H7 (cell line): ENCODE measurements at regions not wholly inside any gene's neighbourhood (a gene's known extent, or its start where the extent isn't known, plus 50 kb on each side); places are given as distances from the start of the nearest gene placed in this dataset.
"Not testable (repeated sequence)": the region's sequence is repeated elsewhere in the genome, so short reads cannot be mapped to it uniquely, and the experiment has no call there.

ENCODE experiments used
- DNase-seq: peaks from one replicate; pipeline ENCODE4 v3.0.0; 2012
- H3K27me3 ChIP-seq: 2 replicates; pipeline ENCODE4 v1.6.0; 2011; ENCODE audit warnings: mild to moderate bottlenecking, low read length; ENCODE audit not compliant: control insufficient read depth, insufficient read depth
- H3K36me3 ChIP-seq: replicated peaks from 2 replicates; pipeline ENCODE4 v1.5.1; 2011; ENCODE audit warnings: low read length; ENCODE audit not compliant: control insufficient read depth, insufficient read depth
- H3K4me3 ChIP-seq: 2 replicates; pipeline ENCODE4 v1.5.1; 2011; ENCODE audit warnings: low read depth, mild to moderate bottlenecking, control low read depth, low read length, moderate library complexity; ENCODE audit not compliant: insufficient read depth

DNA sequence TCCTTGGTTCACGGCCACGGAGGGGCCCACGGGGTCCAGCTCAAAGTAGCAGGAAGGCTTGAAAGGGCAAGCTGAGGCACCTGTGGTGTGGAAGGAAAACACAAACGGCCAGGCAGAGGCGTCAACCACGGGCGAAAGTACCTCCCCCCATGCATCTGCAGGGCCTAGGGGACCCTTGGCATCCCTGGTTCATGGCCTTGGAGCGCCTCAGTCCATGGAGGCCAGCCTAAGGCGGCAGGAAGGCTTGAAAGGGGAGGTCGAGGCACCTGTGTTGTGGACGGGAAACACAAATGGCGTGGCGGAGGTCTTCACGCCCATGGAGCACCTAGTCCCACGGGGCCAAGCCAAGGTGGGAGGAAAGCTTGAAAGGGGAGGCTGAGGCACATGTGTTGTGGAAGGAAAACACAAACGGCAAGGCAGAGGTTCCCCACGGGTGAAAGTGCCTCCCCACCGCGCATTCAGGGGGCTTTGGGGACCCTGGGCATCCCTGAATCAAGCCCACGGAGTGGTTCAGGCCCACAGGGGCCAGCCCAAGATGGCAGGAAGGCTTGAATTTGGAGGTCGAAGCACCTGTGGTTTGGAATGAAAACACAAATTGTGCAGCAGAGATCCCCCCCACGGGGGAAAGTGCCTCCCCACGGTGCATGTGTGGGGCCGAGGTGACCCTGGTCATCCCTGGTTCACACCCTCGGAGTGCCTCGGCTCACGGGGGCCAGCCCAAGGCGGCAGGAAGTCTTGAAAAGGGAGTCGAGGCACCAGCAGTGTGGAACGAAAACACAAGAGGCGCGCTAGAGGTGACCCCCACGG lies 380.8 kb downstream of the ALG10 start:
- no peaks in the 10 kb centered on the region for H3K27me3 ChIP-seq
- H3K36me3 ChIP-seq: no peaks in the 10 kb centered on the region
- peak; percentile 5 for DNase-seq
- no peak overlapping the region for H3K4me3 ChIP-seq

GRCh38 chr12:34403706-34404376 lies 381.5 kb downstream of the ALG10 start:
- H3K27me3 ChIP-seq: no peaks in the 10 kb centered on the region
- no peak overlapping the region for H3K4me3 ChIP-seq
- H3K36me3 ChIP-seq: no peaks in the 10 kb centered on the region
- DNase-seq: peak; percentile 7

DNA sequence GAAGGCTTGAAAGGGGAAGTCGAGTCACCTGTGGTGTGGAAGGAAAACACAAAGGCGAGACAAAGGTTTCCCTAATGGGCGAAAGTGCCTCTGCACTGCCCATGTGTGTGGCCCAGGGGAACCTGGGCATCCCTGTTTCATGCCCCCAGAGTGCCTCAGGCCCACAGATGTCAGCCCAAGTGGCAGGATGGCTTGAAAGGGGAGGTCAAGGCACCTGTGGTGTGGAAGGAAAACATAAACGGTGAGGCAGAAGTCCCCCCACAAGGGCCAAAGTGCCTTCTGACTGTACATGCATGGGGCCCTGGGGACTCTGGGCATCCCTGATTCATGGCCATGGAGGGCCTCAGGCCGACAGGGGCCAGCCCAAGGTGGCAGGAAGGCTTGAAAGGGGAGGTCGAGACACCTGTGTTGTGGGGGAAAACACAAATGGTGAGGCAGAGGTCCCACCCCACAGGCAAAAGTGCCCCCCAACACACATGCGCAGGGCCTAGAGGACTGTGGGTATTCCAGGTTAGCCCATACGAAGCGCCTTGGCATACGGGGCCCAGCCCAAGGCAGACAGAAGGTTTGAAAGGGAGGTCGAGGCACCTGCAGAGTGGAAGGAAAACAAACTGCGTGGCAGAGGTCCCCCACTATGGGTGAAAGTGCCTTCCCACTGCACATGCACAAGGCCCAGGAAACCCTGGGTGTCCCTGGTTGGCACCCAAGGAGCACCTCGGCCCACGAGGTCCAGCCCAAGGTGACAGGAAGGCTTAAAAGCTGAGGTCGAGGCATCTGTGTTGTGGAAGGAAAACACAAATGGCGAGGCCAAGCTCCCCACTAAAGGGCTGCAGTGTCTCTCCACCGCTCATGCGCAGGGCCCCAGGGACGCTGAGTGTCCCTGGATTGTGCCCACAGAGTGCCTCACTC lies 382.3 kb downstream of the ALG10 start:
- no peak overlapping the region for H3K4me3 ChIP-seq
- H3K27me3 ChIP-seq: no peaks in the 10 kb centered on the region
- DNase-seq: peak; percentile 3
- H3K36me3 ChIP-seq: no peaks in the 10 kb centered on the region

GRCh38 chr12:34405286-34406227 lies 383.3 kb downstream of the ALG10 start:
- Histone ChIP-seq H3K36me3 (no peaks in the 10 kb centered on the region), H3K27me3 (no peaks in the 10 kb centered on the region), H3K4me3 (no peak overlapping the region)
- peak; percentile 2 for DNase-seq

GRCh38 chr12:34406228-34406995 lies 384.1 kb downstream of the ALG10 start:
- H3K27me3 ChIP-seq: no peaks in the 10 kb centered on the region
- peak; percentile 2 for DNase-seq
- H3K36me3 ChIP-seq: no peaks in the 10 kb centered on the region
- H3K4me3 ChIP-seq: no peak overlapping the region

DNA sequence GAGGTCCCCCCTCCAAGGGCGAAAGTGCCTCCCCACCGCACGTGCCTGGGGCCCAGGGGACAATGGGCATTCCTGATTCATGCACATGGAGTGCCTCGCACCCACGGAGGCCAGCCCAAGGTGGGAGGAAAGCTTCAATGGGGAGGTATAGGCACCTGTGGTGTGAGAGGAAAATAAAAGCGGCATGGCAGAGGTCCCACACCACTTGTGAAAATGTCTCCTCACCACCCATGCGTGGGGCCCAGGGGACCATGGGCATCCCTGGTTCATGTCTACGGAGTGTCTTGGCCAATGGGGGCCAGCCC lies 384.7 kb downstream of the ALG10 start:
- no peak for DNase-seq
- Histone ChIP-seq H3K36me3 (no peaks in the 10 kb centered on the region), H3K4me3 (no peak overlapping the region), H3K27me3 (no peaks in the 10 kb centered on the region)

GRCh38 chr12:34407813-34408212 lies 385.5 kb downstream of the ALG10 start:
- H3K36me3 ChIP-seq: no peaks in the 10 kb centered on the region
- no peak overlapping the region for H3K4me3 ChIP-seq
- no peak for DNase-seq
- H3K27me3 ChIP-seq: no peaks in the 10 kb centered on the region

DNA sequence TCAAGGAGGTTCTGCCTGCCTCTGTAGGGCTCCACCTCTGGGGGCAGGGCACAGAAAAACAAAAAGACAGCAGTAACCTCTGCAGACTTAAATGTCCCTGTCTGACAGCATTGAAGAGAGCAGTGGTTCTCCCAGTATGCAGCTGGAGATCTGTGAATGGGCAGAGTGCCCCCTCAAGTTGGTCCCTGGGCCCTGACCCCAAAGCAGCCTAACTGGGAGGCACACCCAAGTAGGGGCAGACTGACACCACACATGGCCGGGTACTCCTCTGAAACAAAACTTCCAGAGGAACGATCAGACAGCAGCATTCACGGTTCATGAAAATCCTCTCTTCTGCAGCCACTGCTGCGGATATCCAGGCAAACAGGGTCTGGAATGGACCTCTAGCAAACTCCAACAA lies 409.2 kb downstream of the ALG10 start:
- DNase-seq, H3K27me3 ChIP-seq, H3K36me3 ChIP-seq, H3K4me3 ChIP-seq: not testable (repeated sequence)
